Stromal cell of bone marrow (primary cell): ENCODE measurements at regions not wholly inside any gene's neighbourhood (a gene's known extent, or its start where the extent isn't known, plus 50 kb on each side); places are given as distances from the start of the nearest gene placed in this dataset.

Source experiments
- DNase-seq: peaks from one replicate; pipeline ENCODE4 v3.0.0-alpha.2; 2012; ENCODE audit warnings: low read depth

- no peak for DNase-seq
Observed at GRCh38 chr7:16144361-16144760, 277.0 kb downstream of the CRPPA start.

- DNase-seq, result no peak
Observed at GRCh38 chr7:16137944-16138343, 283.4 kb downstream of the CRPPA start.

GRCh38 chr7:16136896-16137295, 284.4 kb downstream of the CRPPA start:
- DNase-seq, result no peak

- DNase-seq, result no peak
Observed at GRCh38 chr7:16135658-16136057, 285.7 kb downstream of the CRPPA start.

- DNase-seq, result peak; percentile 18
Observed at GRCh38 chr7:16130111-16131110, 290.9 kb downstream of the CRPPA start.

- peak; percentile 64 for DNase-seq
Observed at GRCh38 chr7:16129431-16130110, 291.8 kb downstream of the CRPPA start.

- DNase-seq, result no peak
Observed at GRCh38 chr7:16123117-16123770, 298.1 kb downstream of the CRPPA start.

GRCh38 chr7:16121876-16122390, 299.4 kb downstream of the CRPPA start:
- no peak for DNase-seq

GRCh38 chr7:16115374-16115773, 306.0 kb downstream of the CRPPA start:
- DNase-seq, result no peak

GRCh38 chr7:16114633-16115032, 306.7 kb downstream of the CRPPA start:
- peak; percentile 18 for DNase-seq

GRCh38 chr7:16114071-16114470, 307.3 kb downstream of the CRPPA start:
- DNase-seq, result no peak

- DNase-seq, result no peak
Observed at GRCh38 chr7:16113058-16113457, 308.3 kb downstream of the CRPPA start.

GRCh38 chr7:16106869-16107268, 314.5 kb downstream of the CRPPA start:
- DNase-seq, result no peak

GRCh38 chr7:16106300-16106699, 315.0 kb downstream of the CRPPA start:
- DNase-seq, result no peak

GRCh38 chr7:16099302-16099849, 322.0 kb downstream of the CRPPA start:
- DNase-seq, result no peak

GRCh38 chr7:16098585-16099179, 322.7 kb downstream of the CRPPA start:
- peak; percentile 7 for DNase-seq

GRCh38 chr7:16098058-16098457, 323.3 kb downstream of the CRPPA start:
- no peak for DNase-seq

- DNase-seq, result no peak
Observed at GRCh38 chr7:16095171-16095950, 326.0 kb downstream of the CRPPA start.

- no peak for DNase-seq
Observed at GRCh38 chr7:16094651-16095050, 326.7 kb downstream of the CRPPA start.

- DNase-seq, result no peak
Observed at GRCh38 chr7:16092711-16093110, 328.6 kb downstream of the CRPPA start.
